ENCODE measurements at regions not wholly inside any gene's neighbourhood (a gene's known extent, or its start where the extent isn't known, plus 50 kb on each side); places are given as distances from the start of the nearest gene placed in this dataset.
"Not testable (repeated sequence)": the region's sequence is repeated elsewhere in the genome, so short reads cannot be mapped to it uniquely, and the experiment has no call there.

DNA sequence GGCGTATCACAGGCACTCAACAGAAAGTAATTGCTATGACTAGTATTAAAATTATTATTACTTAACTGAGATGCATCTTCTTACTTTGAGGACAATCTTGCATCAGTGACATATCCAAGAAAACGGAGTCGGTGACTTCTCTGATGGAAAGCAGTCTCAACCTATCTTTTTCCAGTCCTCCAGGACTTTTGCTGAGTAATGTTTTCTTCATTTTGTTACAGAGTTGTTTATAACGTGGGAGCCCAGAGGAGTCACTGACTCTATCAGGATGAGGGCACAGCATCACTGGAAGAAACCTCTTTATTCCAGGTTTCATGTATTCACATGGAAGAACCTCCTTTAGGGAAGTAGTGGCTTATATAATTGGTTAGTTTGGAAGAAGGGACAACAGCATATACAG is 51.5 kb upstream of the MELK start:
- DNase-seq, result no peak

DNA sequence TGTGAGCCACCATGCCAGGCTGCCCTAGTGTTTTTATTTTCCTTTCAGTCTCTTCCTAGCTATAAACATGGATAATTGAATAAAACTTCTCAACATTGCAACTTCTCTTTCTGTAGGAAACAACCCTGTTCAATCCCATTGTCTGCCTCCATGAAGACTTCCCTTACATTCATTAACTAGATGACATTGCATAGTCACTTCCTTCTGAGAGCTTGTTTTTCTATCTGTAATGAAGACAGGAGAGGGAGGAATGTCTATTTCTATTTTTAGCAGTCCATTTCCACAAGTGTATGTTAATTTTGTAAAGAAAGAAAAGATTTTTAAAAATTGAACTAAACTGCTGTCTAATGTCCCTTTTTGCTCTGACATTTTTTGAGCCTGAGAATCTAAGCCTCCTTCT is 55.6 kb upstream of the MELK start:
- no peak for DNase-seq

DNA sequence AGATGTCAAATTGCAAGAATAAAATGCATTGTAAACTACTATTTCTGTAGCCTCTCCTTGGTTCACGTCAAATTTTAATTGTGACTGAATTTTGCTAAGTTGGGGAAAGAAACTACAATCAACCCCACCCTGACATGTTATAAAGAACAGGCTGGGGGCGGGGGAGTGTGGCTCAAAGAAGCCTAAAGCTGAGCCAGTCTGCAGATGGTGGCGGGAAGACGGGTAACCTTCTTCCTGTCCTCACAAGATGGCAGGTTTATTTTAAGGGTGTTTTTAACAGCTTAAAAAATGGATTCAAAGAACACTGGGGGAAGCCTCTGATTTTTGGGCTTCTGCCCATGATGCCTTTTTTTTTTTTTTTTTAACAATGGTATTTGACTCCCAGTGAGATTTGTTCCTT is 68.5 kb upstream of the MELK start:
- DNase-seq, result no peak

DNA sequence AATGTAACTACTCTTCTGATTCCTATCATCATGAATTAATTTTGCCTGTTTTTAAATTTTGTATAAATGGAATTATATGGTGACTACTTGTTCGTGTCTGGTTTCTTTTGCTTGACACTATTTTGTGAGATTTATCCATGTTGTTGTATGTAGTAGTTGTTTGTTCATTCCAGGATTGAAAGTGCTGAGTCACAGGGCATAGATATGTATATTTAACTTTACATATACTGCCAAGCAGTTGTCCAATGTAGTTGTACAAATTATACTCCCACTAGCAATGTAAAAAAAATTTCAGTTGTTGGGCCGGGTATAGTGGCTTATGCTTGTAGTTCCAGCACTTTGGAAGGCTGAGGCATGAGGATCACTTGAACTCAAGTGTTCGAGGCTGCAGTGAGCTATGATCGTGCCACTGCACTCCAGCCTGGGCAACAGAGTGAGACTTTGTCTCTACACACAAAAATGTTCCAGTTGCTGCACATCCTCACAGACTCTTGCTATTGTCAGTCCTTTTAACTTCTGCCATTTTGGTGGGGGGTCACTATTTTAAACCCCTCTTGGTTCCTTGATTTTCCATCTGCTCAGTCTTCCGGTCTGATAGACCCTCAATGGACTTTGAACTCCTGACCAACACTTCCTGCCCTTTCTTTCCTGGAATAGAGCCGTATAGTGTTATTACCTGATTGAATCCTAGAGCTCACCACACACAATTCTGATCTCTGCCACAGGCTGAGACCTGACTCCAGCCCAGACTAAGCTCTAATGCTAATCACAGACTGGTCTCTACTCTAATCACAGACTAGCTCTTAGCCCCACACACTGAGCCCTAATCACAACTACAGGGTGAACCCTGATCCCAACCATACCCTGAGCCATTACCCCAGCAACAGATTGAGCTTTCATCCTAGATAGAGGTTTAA is 69.3 kb upstream of the MELK start:
- no peak for DNase-seq

DNA sequence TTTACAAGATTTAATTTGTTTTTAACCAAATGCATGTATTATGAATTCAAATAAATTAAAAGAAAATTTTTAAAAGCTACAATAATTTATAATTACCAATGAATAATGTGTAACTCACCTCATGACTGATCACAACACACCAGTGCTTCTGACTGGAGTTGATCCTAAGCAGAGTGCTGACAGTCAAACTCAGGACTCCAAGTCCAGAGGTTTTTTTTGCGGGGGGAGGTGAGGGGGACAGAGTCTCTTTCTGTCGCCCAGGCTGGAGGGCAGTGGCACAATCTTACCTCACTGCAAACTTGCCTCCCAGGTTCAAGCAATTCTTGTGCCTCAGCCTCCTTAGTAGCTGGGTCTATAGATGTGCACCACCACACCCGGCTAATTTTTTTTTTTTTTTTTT is 71.0 kb upstream of the MELK start:
- DNase-seq, result no peak

DNA sequence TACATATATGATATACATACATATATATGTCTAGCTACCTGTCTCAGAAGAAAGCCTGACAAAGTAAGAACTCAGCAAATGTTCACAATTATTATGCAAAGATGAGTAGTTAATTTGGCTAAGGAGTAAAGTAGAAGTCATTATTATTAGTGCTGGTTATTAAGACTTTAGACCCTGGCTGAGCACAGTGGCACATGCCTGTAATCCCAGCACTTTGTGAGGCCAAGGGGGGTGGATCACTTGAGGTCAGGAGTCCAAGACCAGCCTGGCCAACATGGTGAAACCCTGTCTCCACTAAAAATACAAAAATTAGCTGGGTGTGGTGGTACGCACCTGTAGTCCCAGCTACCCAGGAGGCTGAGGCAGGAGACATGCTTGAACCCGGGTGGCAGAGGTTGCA is 71.8 kb upstream of the MELK start:
- DNase-seq, result not testable (repeated sequence)

DNA sequence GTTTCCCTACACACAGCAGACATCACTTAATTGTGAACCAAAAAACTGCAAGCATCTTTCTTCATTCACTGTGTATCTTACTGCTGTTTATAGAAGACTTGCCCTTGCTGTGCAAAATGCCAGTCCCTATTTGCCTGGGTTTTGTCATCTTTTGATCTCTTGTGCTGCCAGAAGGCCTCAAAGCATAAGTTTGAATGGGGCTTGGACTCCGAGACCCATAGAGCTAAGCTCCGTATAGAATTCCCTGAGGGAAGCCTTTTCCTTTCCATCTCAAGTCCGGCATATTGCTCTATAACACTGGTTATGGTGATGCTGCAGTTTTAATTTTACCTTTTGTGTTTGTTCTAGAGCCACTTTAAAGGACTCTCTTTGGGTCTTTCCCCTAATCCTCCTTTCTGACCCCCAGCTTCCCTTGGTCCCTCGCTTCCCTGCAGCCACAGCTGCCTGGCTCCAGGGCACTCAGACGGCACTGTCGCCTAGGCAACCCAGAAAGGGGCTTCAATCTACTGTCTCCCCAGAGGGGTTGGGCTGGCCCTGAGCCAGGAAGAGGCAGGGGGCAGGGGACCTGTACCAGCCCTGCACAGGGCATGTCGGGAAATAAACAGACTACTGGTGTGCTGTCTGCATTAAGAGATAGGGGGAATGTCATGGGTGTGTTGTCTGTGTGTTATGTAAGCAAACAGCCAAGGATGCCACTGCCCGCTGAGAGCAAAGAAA is 73.4 kb upstream of the MELK start:
- peak; percentile 72 for DNase-seq

DNA sequence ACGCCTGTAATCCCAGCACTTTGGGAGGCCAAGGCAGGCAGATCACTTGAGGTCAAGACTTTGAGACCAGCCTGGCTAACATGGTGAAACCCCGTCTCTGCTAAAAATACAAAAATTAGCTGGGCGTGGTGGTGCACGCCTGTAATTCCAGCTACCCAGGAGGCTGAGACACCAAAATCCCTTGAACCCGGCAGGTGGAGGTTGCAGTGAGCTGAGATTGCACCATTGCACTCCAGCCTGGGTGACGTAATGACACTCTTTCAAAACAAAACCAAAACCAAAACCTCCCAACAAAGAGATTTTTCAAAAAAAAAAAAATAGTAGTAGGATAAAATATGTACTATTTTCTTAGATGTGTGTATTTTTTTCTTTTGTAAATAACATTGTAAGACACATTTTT is 79.1 kb upstream of the MELK start:
- DNase-seq, result not testable (repeated sequence)

DNA sequence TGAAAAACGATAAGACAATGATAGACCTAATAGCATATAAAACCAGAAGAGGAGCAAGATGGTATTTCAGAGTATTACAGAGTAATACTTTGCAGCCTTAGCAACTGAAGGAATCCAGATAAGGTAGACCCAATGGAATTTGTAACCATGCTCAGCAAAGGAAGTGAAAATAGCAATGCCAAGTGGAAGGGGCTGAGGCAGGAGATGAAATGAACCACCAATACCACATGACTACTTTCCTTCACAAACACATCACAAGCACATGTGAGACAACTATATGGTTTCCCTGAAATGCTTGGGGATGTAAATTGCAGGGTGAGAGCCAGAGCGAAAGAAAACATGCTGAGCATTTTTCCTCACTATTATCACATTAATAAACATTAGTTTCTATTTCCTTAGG is 79.8 kb upstream of the MELK start:
- no peak for DNase-seq

DNA sequence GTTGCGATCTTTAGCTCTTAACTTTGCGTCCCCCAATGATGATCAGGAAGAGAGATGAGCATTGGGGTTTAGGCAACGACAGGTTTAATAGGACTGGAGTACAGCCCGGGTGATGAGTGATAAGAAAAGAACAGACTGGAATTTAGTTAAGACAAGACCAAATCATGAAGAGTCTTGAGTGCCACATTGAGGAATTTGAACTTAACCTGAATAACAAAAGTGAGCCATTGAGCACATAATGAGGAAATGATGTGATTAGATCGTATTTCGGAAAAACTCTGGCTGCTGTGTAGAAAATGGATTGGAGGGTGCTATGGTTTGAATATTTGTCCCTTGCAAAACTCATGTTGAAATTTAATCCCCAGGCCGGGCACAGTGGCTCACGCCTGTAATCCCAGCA is 83.2 kb upstream of the MELK start:
- no peak for DNase-seq

DNA sequence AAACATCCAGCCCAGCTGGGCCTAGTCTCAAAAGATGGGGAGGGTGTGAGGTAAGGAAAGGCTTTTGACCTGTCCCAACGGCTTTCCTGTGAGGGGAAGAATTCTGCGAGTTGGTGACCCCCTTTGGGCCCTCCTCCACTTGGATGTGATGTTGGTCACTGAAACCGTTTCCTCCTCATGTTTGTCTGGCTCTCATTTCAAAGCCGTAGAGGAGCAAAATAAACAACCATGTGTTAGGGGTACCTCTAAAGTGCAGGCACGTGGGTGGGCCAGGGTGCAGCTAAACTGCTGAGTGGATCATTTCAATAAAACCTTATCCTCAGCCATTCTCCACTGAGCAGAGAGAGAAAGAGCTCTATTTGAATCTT is 84.3 kb upstream of the MELK start:
- DNase-seq, result no peak

DNA sequence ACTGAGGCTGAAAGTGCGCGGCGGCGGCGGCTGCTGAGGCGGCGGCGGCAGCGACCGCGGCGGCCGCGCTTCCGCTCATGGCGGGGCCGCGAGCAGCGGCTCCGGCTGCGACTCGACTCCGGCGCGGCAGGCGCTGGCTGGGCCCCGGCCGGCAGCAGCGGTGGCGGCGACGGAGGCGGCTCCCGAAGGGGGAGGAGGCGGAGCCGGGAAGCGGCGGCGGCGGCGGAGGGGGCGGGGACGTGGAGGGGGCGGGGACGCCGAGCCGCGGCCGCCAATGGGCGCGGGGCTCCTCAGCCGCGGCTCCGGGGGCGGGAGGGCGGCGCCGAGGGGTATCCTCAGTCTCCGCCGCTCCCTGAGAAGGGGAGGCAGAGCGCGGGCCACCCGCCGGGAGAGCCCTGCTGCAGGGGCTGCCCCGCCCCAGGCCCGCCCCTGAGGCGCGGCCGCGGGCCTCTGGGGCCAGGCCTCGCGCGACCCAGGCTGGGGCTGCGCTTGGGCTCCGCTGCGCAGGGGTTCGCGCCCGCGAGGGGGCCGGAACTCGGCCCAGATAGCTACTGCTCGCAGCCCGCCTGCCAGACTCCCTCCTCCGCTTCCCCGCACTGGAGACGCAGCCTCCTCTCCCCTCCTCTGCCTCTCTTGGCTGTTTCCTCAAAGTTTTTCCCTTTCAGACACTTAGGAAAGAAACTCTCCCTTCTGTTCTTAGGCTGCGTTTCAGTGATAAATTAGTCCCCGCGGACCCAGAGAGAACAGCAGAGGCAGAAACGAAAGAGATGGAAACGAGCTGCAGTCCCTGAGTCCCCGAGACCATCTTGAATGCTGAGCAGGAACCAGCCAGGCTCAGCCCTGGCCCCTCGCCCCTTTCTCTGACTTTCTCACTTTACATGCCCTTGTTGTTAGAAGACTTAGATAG is 85.0 kb upstream of the MELK start:
- DNase-seq, result peak; percentile 89

DNA sequence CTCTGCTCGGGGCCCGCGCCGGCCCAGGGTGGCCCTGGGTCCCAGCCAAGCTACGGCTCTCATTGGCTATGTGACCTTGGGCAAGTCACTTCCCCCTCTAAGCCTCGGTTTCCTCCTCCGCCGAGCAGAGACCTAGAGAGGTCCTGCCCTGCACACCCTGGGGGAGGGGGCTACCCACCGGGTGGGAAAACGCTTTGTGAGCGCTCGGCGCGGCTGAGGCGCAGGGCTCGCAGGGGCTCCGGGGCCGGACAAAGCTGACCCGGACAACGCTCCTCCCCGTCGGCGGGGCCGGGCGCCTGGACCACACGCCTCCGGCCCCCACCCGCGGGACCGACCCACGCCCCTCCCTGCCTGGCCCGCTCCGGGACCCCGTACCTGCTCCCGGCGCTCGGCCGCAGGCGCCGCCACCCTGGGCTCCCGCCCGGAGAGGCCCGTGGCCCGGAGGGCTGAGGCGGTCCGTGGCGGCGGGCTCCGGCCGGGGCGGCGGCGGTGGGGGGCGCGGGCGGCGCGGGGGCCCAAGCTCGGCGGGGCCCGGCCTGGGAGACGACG is 85.7 kb upstream of the MELK start:
- DNase-seq, result no peak

DNA sequence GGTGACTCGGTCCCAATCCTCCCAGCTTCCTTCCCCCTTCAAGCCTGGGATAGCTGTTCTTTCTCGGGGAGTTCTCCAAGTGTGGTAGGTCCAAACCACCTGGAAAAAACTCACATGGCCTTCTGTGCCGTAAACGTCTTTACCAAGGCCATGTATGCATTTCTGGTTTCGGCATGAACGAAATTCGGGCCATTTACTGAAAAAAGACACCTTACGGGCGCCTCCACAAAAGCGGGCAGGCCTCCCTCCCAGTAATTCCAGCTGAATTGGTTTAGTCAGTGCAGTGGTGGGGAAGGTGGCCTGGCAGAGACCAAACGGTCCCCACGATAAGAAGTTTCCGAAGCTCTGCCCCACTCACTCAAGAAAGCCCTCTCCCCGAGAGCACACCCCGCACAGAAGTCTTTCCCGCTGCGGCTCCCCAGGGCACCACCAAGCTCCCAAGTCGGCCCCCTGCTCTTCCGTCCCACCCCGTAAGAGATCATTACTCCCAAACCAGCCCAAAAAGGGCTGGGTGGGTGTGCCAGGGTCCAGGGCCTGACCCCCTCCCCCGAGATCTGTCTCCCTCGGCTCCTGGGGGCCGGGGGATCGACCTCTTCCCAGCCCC is 86.3 kb upstream of the MELK start:
- no peak for DNase-seq

DNA sequence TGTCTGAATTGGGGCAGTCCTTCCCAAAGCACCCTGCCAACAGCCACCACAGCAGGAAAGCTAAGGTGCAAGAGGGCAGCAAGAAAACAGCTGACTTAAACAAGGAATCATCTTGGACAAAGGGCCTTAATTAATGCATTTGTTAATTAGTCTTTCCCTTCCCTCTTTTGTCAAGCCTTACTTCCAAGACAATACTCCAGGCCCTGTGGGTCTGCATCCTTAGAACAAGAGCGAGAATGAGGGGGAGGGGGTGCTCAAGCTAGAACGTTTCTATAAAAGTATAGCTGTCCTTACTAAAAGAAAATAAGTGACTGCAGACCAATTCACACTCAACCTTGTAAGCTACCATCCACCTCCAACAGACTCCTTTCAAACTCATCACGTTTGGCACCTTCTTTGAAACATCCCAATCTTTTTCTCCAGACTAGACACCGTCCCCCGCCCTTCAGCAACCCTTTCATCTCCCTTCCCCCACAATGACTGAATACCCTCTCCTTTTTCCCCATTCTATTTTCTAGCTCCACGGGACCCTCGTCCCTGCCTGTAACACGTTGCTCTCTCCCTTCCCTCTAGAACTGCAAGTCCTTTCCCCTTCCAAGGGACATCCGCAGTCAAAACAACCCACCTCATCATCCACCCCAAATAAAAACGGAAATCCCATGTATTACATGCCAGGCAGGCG is 85.7 kb upstream of the RNF38 start:
- no peak for DNase-seq

DNA sequence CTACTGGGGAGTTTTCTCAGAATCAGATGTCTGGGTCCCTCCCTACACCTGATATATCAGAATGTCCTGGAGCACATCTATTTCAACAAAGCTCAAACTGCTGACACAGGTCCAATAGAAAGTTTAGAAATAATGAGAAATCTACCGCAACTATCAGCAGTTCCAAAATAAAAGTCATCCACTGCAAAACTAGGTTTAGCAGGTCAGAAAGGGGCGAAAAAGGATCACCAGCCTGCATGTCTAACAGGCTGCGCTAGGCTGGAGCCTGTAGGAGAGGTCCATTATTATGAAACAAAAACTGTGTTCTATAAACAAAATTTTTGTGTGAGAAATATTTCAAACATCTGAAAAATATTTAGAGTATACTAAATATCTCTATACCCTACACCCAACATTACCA is 84.1 kb upstream of the RNF38 start:
- no peak for DNase-seq

DNA sequence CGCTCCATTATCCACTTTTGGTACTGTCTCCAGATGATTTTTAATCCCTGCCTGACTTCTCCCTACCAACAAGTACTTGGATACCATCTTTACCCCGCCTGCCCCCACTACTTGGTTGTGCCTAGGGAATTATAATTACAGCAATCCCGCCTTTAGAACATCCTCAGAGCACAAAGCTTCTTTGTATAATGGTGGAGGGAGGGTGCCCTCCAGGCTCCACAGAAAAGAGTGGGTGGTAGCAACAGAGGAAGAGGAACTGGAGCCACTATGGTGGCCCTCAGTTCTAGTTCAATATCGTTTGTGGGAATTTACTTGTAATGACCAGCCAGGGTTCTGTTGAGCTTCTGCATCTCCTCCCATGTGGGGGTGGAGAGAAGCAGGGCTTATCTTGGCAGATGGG is 79.0 kb upstream of the RNF38 start:
- DNase-seq, result no peak

DNA sequence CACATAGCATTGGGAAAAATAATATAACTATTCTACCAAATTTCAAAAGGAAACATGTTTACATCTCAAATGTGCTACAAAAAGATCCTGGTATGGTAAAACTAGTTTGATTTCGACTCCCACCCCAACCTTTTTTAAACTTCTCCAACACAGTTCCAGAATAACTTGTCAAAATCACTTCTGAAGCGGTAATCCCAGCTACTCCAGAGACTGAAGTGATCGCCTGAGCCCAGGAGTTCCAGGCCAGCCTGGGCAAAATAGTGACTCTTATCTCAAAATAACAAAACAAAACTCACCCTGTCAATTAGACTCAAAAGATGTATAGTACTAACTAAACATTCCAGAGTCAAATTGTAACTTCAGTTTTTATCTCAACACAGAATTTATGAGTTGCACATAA is 71.3 kb upstream of the RNF38 start:
- DNase-seq, result no peak

DNA sequence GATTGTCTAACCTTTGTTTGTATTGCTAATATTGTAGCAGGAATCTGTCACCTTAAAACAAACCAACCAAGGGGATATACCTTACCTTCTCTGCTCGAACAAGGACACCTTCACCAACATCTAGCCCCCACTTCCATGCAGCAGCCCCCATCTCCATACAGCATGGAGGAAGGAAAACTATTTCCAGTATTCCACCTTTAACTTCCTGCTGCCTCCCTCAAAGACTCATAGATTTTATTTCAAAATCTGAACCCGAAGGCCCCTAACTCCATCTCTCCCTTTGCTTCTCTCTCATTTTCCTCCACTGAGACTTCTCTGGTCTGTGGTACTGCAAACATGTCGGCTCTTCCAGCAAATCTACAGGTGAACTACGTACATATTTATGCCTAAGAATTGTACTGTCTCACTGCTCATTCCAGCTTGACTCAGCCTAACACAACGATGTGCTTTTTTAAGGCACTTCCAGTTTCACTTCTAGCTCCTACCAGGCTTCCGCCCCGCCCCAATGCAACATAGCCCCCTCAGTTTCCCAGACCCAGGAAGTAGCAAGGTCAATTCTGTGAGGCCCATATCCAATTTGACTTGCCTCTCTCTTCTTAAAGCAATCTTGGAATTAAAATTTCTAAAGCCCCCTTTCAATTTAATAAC is 70.7 kb upstream of the RNF38 start:
- no peak for DNase-seq

DNA sequence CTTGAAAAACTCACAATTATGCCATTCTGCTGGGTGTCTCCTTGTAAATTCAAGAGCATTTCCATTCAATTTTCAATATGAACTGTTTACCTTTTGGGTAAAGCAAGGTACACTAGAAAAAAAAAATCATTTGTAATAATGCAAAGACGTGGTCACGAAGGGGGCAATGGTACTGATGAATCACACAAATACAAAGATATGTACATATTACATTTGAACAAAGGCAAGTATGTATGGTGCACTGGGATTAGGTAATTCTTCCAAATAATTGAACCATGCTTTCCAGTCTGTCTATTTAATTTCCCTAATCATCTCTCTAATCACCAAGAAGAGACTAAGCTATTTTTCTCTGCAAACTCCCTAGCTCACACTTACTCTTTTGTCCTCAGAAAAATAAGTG is 63.4 kb upstream of the RNF38 start:
- no peak for DNase-seq

DNA sequence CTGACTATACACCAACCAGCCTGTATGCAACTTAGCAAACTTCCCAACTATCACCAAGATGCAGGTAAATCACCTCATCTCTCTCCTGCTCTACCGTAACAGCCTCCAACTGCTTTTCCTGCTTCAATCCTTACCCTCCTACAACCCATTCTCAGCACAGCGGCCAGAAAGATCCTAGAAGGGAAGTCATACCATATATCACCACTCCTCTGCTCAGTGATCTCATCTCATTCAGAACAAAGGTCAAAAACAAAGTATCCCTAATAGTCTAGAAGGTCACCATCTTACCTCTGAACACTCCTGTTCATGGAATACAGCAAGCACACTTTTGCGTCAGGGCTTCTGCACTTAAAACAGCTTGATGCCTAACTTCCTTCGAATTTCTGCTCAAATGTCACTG is 62.2 kb upstream of the RNF38 start:
- DNase-seq, result no peak

All from left kidney (tissue), 1 donor.